ENCODE measurements at regions not wholly inside any gene's neighbourhood (a gene's known extent, or its start where the extent isn't known, plus 50 kb on each side); places are given as distances from the start of the nearest gene placed in this dataset.

DNA sequence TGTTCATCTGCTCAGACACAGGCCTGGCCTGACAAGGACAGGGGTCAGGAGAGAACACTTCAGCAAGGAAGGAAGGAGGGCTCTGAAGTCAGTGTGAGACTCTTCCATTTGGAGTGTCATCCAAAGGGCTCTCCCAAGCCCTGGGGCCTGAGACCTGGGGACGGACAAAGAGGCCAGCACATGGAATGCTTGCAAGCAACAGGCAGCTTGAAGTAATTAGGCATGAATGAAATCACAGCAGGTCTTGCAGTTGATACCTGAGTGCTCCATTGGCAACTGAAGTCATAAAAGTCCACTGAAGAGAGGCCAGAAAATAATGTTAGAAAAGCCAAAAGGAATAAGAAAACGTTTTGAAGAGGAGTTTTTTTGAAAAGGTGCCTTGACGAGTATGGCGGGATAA is 231.7 kb downstream of the VAPA start:
- ChIA-PET POLR2A (no interaction called here), RAD21 (ENCODE audit: low non-redundant PET in 1 of 2, low total read pairs in 2 of 2, uncharacterized antibody in 2 of 2, unreplicated experiment in 2 of 2) (no interaction called here), CTCF (no interaction called here)
- H4K20me1 ChIP-seq (ENCODE audit: insufficient read depth), result no peaks in the 10 kb centered on the region
- H3K9me2 ChIP-seq (ENCODE audit: insufficient read depth), result no peaks in the 10 kb centered on the region
- H3K9me3 ChIP-seq (ENCODE audit: control insufficient read depth in 1 of 2, insufficient read depth in 1 of 2, low read depth in 1 of 2, low read length in 2 of 2), result no peaks in the 10 kb centered on the region; a peak in 1 of 4 replicates
- no peaks in the 10 kb centered on the region for H3K36me3 ChIP-seq (ENCODE audit: control insufficient read depth in 1 of 2, insufficient read depth in 2 of 2, low read length in 2 of 2)
- H3K4me3 ChIP-seq (replicated peaks in 1 of 2; ENCODE audit: low read depth in 1 of 2, low read length in 2 of 2), result no peak overlapping the region
- no peak for TF ChIP-seq ZNF274 (IDR thresholded peaks at IDR 0.05; ENCODE audit: low read depth, low read length)
- H3K9ac ChIP-seq (ENCODE audit: low read length), result no peak overlapping the region
- no peak overlapping the region for H2AFZ ChIP-seq (ENCODE audit: low read depth, low read length, poor library complexity, severe bottlenecking)
- no TSS peak for BruUV-seq (replicated peaks)
- peaks cover under 1 to 21% of the 10 kb centered on the region in 2 experiments; a peak in 3 of 4 replicates for H3K4me1 ChIP-seq (ENCODE audit: control insufficient read depth in 1 of 2, insufficient read depth in 2 of 2, low read length in 2 of 2)
- H3K27ac ChIP-seq (ENCODE audit: low read depth, low read length), result no peak overlapping the region
- DNase-seq (ENCODE audit: low read depth, low spot score), result no peak
- ATAC-seq, result no peak
- intact Hi-C loops (cut with micrococcal nuclease), result no loop called here
- H3K27me3 ChIP-seq (ENCODE audit: insufficient read depth, low read length), result no peaks in the 10 kb centered on the region; the same call in 1 of the 2 replicates
- H3K79me2 ChIP-seq (ENCODE audit: insufficient read depth, low read length), result no peaks in the 10 kb centered on the region
- H3K4me2 ChIP-seq (ENCODE audit: low read length), result no peak overlapping the region

DNA sequence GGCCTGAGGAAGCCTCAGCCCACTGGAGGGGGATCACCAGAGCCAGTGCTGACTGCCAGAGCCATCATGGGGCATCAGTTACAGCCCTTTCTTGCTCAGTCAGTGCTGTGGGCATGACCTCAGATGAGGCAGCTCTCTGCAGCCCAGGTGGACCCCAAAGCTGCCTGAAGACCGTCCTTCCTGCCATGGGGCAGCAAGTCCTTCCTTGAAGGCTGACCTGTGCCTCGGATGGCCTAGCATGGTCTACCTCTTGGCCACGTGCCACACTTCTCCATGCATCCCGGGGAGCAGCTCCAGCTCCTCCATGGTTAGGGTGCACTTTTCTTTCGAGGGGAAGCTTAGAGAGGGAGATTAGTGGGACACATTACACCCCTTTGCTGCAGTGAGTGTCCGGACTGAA is 233.4 kb downstream of the VAPA start:
- no peaks in the 10 kb centered on the region for H3K9me2 ChIP-seq (ENCODE audit: insufficient read depth)
- intact Hi-C loops (cut with micrococcal nuclease), result no loop called here
- RAD21 ChIA-PET (ENCODE audit: low non-redundant PET in 1 of 2, low total read pairs in 2 of 2, uncharacterized antibody in 2 of 2, unreplicated experiment in 2 of 2), result interaction anchor here in 1 of 2 experiments (0.6 kb wide), 1 partner anchor 142 kb away, joined by 5 read pairs; no protein-coding TSS in a partner anchor
- peaks cover 0 to 5% of the 10 kb centered on the region in 2 experiments; a peak in 1 of 4 replicates for H3K4me1 ChIP-seq (ENCODE audit: control insufficient read depth in 1 of 2, insufficient read depth in 2 of 2, low read length in 2 of 2)
- CTCF ChIA-PET, result no interaction called here
- no peak overlapping the region for H3K4me3 ChIP-seq (replicated peaks in 1 of 2; ENCODE audit: low read depth in 1 of 2, low read length in 2 of 2)
- H3K79me2 ChIP-seq (ENCODE audit: insufficient read depth, low read length), result no peaks in the 10 kb centered on the region
- TF ChIP-seq CEBPB (IDR thresholded peaks at IDR 0.05; ENCODE audit: low read depth), result no peak
- no peak for TF ChIP-seq TCF7L2 (IDR thresholded peaks at IDR 0.05; ENCODE audit: borderline replicate concordance, extremely low read depth, insufficient read depth, insufficient read length)
- TF ChIP-seq RAD21 (IDR thresholded peaks at IDR 0.05; ENCODE audit: low read depth), result no peak
- TF ChIP-seq POLR2A (IDR thresholded peaks at IDR 0.05; ENCODE audit: borderline replicate concordance, extremely low read depth, insufficient read depth, insufficient read length), result no peak
- TF ChIP-seq ELF1 (IDR thresholded peaks at IDR 0.05; ENCODE audit: borderline replicate concordance, low read depth), result no peak
- TF ChIP-seq SP1 (IDR thresholded peaks at IDR 0.05; ENCODE audit: low read depth), result no peak
- TF ChIP-seq, protein P1, sequence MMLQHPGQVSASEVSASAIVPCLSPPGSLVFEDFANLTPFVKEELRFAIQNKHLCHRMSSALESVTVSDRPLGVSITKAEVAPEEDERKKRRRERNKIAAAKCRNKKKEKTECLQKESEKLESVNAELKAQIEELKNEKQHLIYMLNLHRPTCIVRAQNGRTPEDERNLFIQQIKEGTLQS (IDR thresholded peaks at IDR 0.05), result no peak
- no peak for TF ChIP-seq SRF (IDR thresholded peaks at IDR 0.05; ENCODE audit: low read depth)
- TF ChIP-seq, protein P2, sequence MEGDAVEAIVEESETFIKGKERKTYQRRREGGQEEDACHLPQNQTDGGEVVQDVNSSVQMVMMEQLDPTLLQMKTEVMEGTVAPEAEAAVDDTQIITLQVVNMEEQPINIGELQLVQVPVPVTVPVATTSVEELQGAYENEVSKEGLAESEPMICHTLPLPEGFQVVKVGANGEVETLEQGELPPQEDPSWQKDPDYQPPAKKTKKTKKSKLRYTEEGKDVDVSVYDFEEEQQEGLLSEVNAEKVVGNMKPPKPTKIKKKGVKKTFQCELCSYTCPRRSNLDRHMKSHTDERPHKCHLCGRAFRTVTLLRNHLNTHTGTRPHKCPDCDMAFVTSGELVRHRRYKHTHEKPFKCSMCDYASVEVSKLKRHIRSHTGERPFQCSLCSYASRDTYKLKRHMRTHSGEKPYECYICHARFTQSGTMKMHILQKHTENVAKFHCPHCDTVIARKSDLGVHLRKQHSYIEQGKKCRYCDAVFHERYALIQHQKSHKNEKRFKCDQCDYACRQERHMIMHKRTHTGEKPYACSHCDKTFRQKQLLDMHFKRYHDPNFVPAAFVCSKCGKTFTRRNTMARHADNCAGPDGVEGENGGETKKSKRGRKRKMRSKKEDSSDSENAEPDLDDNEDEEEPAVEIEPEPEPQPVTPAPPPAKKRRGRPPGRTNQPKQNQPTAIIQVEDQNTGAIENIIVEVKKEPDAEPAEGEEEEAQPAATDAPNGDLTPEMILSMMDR (IDR thresholded peaks at IDR 0.05 in 2 of 3, conservative IDR thresholded peaks at IDR 0.05 in 1 of 3; ENCODE audit: borderline replicate concordance in 1 of 3, insufficient read depth in 1 of 3, low read depth in 2 of 3, low read length in 2 of 3), result no peak
- TF ChIP-seq ZFX (IDR thresholded peaks at IDR 0.05), result no peak
- no peak for TF ChIP-seq EZH2phosphoT487 (IDR thresholded peaks at IDR 0.05; ENCODE audit: borderline replicate concordance)
- TF ChIP-seq CBX3 (IDR thresholded peaks at IDR 0.05; ENCODE audit: low read depth), result no peak
- no peak for TF ChIP-seq ZBTB33 (IDR thresholded peaks at IDR 0.05; ENCODE audit: extremely low read depth, insufficient replicate concordance, low read length)
- TF ChIP-seq YY1 (IDR thresholded peaks at IDR 0.05; ENCODE audit: extremely low read depth, insufficient replicate concordance, low read depth, low read length), result no peak
- ATAC-seq (no peak), DNase-seq (ENCODE audit: low read depth, low spot score) (no peak)
- no peak overlapping the region for H3K4me2 ChIP-seq (ENCODE audit: low read length)
- POLR2A ChIA-PET, result no interaction called here
- no peaks in the 10 kb centered on the region for H3K36me3 ChIP-seq (ENCODE audit: control insufficient read depth in 1 of 2, insufficient read depth in 2 of 2, low read length in 2 of 2)
- H2AFZ ChIP-seq (ENCODE audit: low read depth, low read length, poor library complexity, severe bottlenecking), result no peak overlapping the region
- H3K27me3 ChIP-seq (ENCODE audit: insufficient read depth, low read length), result no peaks in the 10 kb centered on the region; the same call in 1 of the 2 replicates
- no peaks in the 10 kb centered on the region for H4K20me1 ChIP-seq (ENCODE audit: insufficient read depth)
- no peak overlapping the region for H3K27ac ChIP-seq (ENCODE audit: low read depth, low read length)
- H3K9ac ChIP-seq (ENCODE audit: low read length), result no peak overlapping the region
- no TSS peak for BruUV-seq (replicated peaks)
- H3K9me3 ChIP-seq (ENCODE audit: control insufficient read depth in 1 of 2, insufficient read depth in 1 of 2, low read depth in 1 of 2, low read length in 2 of 2), result no peaks in the 10 kb centered on the region; a peak in 1 of 4 replicates

Data from HCT116 (cell line).